A673 (cell line): ENCODE measurements at regions not wholly inside any gene's neighbourhood (a gene's known extent, or its start where the extent isn't known, plus 50 kb on each side); places are given as distances from the start of the nearest gene placed in this dataset.
"Not testable (repeated sequence)": the region's sequence is repeated elsewhere in the genome, so short reads cannot be mapped to it uniquely, and the experiment has no call there.

Experiments
- BruUV-seq: library from RNA; stranded (reverse); fragments of 400-500 nt; replicated peaks from 2 replicates; lab custom pipeline; 2021; lab: Mats Ljungman, UMichigan
- CTCF ChIA-PET: fragments of 300-600 bp; sonication (Branson Sonifier 250); formaldehyde crosslinking; loops from one replicate; lab custom pipeline; 2022; ENCODE audit warnings: antibody characterized with exemption; lab: Charles Lee
- POLR2A ChIA-PET: fragments of 300-600 bp; sonication (Branson Sonifier 250); formaldehyde crosslinking; loops from one replicate; lab custom pipeline; 2022; ENCODE audit warnings: antibody characterized with exemption; ENCODE audit not compliant: low non-redundant PET; lab: Charles Lee
- DNase-seq: peaks from one replicate; pipeline ENCODE4 v3.0.0-alpha.2; 2015; ENCODE audit warnings: low spot score
- H3K27ac ChIP-seq: fragments of 200-600 bp; sonication (generic); 2 replicates; pipeline ENCODE4 v1.5.1; 2016; ENCODE audit warnings: mixed run types, low read depth, mild to moderate bottlenecking, mixed read lengths, antibody characterized with exemption, low read length; ENCODE audit not compliant: poor library complexity, severe bottlenecking
- H3K27me3 ChIP-seq: fragments of 200-600 bp; sonication (generic); replicated peaks from 2 replicates; pipeline ENCODE4 v1.6.1; 2017; ENCODE audit warnings: mixed run types, low read depth, mild to moderate bottlenecking, mixed read lengths, antibody characterized with exemption, low read length; ENCODE audit not compliant: insufficient read depth, poor library complexity
- H3K36me3 ChIP-seq: fragments of 200-600 bp; sonication (generic); 2 replicates; pipeline ENCODE4 v1.6.1; 2016; ENCODE audit warnings: mixed run types, mild to moderate bottlenecking, mixed read lengths, antibody characterized with exemption, low read length; ENCODE audit not compliant: insufficient read depth, poor library complexity, severe bottlenecking
- H3K4me1 ChIP-seq: fragments of 200-600 bp; sonication (generic); 2 replicates; pipeline ENCODE4 v1.6.1; 2017; ENCODE audit warnings: mixed run types, mild to moderate bottlenecking, mixed read lengths, antibody characterized with exemption, low read length; ENCODE audit not compliant: insufficient read depth, poor library complexity, severe bottlenecking
- H3K4me3 ChIP-seq: fragments of 200-600 bp; sonication (generic); 2 replicates; pipeline ENCODE4 v1.5.1; 2016; ENCODE audit warnings: low read depth, mixed run types, mild to moderate bottlenecking, mixed read lengths, low read length; ENCODE audit not compliant: poor library complexity, severe bottlenecking
- H3K9me3 ChIP-seq: fragments of 200-600 bp; sonication (generic); 2 replicates; pipeline ENCODE4 v1.6.1; 2016; ENCODE audit warnings: mixed run types, low read depth, mild to moderate bottlenecking, mixed read lengths, antibody characterized with exemption, low read length; ENCODE audit not compliant: poor library complexity, severe bottlenecking
- EZH2 ChIP-seq: fragments of 200-600 bp; sonication (generic); IDR thresholded peaks from 2 replicates; pipeline ENCODE4 v1.6.1; 2017; ENCODE audit warnings: borderline replicate concordance, low read depth, mild to moderate bottlenecking, mixed read lengths, antibody characterized with exemption, low read length; ENCODE audit not compliant: poor library complexity, severe bottlenecking
- intact Hi-C: fragments of 100-400 bp; cut with micrococcal nuclease; formaldehyde crosslinking; loops from one replicate; pipeline ENCODE4 v1.10.0; 2022; ENCODE audit not compliant: unreplicated experiment
- TF ChIP-seq, protein P1 (sequence below): fragments of 300-800, 200-600 bp; sonication (generic); conservative IDR thresholded peaks from 2 replicates; pipeline ENCODE4 v1.5.1; 2017; ENCODE audit warnings: low read depth, mild to moderate bottlenecking, antibody characterized with exemption, low read length, moderate library complexity, mixed read lengths

DNA sequence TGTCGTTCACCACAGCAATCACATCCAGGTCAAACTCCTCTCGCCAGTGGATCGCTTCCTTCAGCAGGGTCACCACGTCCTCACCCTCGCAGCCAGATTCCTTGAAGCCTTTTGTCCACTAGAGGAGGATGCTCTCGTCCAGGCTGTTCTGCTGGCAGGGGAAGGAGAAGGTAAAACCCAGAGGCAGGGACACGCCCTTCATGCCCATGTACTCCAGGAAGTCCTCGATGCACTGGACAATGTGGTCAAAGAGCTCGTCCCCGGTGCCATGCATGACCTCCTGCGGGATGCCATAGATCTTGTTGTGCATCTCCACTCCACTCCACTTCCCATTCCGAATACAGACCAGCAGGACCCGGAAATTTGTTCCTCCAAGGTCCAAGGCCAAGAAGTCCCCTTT lies 152.4 kb downstream of the TENT5D start:
- BruUV-seq: no TSS peak

DNA sequence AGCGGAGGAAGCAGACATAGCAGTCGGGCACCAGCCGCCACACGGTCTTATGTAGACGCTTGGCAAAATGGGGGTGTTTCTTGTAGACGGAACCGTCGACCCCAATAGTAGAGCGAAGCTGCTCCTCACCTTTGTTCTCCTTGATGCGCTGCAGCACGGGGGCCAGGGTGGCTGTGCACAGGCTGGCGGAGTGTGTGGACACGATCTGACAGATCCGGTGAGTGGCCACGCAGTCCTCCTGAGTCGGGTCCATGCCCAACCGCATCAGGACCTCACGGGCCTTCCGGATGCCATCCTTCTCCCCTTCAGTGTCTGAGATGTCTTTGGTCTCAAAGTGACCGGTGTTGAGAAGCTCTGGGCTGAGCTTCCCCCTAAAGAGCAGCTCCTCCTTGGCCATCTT lies 153.0 kb downstream of the TENT5D start:
- Histone ChIP-seq H3K4me1 (no peaks in the 10 kb centered on the region), H3K9me3 (no peaks in the 10 kb centered on the region), H3K4me3 (no peak overlapping the region), H3K27ac (no peak overlapping the region), H3K27me3 (no peaks in the 10 kb centered on the region), H3K36me3 (no peaks in the 10 kb centered on the region)
- ChIA-PET POLR2A (no interaction called here), CTCF (no interaction called here)
- DNase-seq: no peak
- no TSS peak for BruUV-seq
- intact Hi-C loops: loop anchor here (10.0 kb wide), 1 partner anchor 288 kb away; no protein-coding TSS in a partner anchor
- TF ChIP-seq, protein P1, sequence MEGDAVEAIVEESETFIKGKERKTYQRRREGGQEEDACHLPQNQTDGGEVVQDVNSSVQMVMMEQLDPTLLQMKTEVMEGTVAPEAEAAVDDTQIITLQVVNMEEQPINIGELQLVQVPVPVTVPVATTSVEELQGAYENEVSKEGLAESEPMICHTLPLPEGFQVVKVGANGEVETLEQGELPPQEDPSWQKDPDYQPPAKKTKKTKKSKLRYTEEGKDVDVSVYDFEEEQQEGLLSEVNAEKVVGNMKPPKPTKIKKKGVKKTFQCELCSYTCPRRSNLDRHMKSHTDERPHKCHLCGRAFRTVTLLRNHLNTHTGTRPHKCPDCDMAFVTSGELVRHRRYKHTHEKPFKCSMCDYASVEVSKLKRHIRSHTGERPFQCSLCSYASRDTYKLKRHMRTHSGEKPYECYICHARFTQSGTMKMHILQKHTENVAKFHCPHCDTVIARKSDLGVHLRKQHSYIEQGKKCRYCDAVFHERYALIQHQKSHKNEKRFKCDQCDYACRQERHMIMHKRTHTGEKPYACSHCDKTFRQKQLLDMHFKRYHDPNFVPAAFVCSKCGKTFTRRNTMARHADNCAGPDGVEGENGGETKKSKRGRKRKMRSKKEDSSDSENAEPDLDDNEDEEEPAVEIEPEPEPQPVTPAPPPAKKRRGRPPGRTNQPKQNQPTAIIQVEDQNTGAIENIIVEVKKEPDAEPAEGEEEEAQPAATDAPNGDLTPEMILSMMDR: no peak
- no peak for TF ChIP-seq EZH2

More for the DNA sequence above, 152.4 kb downstream of the TENT5D start:
- no peak for TF ChIP-seq EZH2
- TF ChIP-seq, protein P1: no peak
- Histone ChIP-seq H3K9me3 (no peaks in the 10 kb centered on the region), H3K4me1 (no peaks in the 10 kb centered on the region), H3K4me3 (no peak overlapping the region), H3K27me3 (no peaks in the 10 kb centered on the region), H3K36me3 (no peaks in the 10 kb centered on the region), H3K27ac (no peak overlapping the region)
- intact Hi-C loops: loop anchor here (10.0 kb wide), 1 partner anchor 288 kb away; no protein-coding TSS in a partner anchor
- ChIA-PET CTCF (no interaction called here), POLR2A (no interaction called here)
- DNase-seq: no peak

GRCh38 chrX:80574486-80575086 lies 154.3 kb downstream of the TENT5D start:
- H3K4me1 ChIP-seq, H3K4me3 ChIP-seq, DNase-seq, H3K27me3 ChIP-seq, CTCF ChIA-PET, BruUV-seq, H3K36me3 ChIP-seq, H3K9me3 ChIP-seq, POLR2A ChIA-PET, H3K27ac ChIP-seq: not testable (repeated sequence)
- intact Hi-C loops: loop anchor here (10.0 kb wide), 1 partner anchor 290 kb away; no protein-coding TSS in a partner anchor

DNA sequence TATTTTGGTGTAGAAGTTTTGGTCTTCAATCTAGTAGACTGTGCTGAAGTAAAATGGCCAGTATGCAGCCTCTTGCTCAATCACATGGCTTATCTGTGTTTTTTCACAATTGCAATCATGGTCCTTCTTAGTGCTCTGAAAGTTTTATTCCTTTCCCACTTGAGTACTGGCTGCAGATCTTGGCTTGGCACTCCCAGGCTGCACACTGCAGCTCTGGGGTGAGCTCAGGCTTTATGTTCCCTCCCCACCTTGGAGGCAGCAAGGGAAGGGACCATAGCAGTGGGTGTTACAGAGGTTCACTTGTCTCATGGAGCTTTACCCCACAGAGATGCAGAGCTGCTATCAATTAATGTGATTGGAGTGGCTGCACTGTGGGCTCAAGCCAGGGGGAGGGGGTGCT lies 156.0 kb downstream of the TENT5D start:
- Histone ChIP-seq H3K27ac (no peak overlapping the region), H3K4me3 (no peak overlapping the region), H3K36me3 (no peaks in the 10 kb centered on the region), H3K4me1 (no peaks in the 10 kb centered on the region), H3K9me3 (no peaks in the 10 kb centered on the region), H3K27me3 (no peaks in the 10 kb centered on the region)
- ChIA-PET POLR2A (no interaction called here), CTCF (interaction anchor here (0.6 kb wide), 1 partner anchor 72 kb away, joined by 3 read pairs; no protein-coding TSS in a partner anchor)
- no TSS peak for BruUV-seq
- TF ChIP-seq EZH2: no peak
- TF ChIP-seq, protein P1: no peak
- intact Hi-C loops: loop anchor here (10.0 kb wide), 1 partner anchor 291 kb away; no protein-coding TSS in a partner anchor
- DNase-seq: no peak
